HEK293 (cell line): ENCODE measurements at regions not wholly inside any gene's neighbourhood (a gene's known extent, or its start where the extent isn't known, plus 50 kb on each side); places are given as distances from the start of the nearest gene placed in this dataset.

ENCODE experiments used
- CTCF ChIA-PET: fragments of 350-600 bp; formaldehyde crosslinking; extraction: SDS; loops from one replicate; lab custom pipeline; 2021; ENCODE audit warnings: antibody characterized with exemption; lab: Yijun Ruan, JAX
- POLR2A ChIA-PET: fragments of 300-600 bp; formaldehyde crosslinking; extraction: SDS; loops from one replicate; lab custom pipeline; 2020; ENCODE audit warnings: antibody characterized with exemption, inconsistent platforms; lab: Yijun Ruan, JAX
- H3K27ac ChIP-seq: fragments of 200-500 bp; sonication (Bioruptor generic); 2 replicates; pipeline ENCODE4 v1.5.1; 2014; ENCODE audit warnings: low read depth, low read length, control low read depth, inconsistent platforms; ENCODE audit errors: extremely low read depth
- H3K36me3 ChIP-seq, 2 experiments: fragments of 200-500 bp in 1 of 2; sonication (Bioruptor generic) in 1 of 2; 1 replicate in 1 of 2; 2 replicates in 1 of 2; pipeline ENCODE4 v1.5.1; 2014 to 2017; ENCODE audit warnings: inconsistent platforms in 2 of 2, low read length in 2 of 2; ENCODE audit not compliant: control insufficient read depth in 2 of 2, insufficient read depth in 1 of 2
- H3K4me1 ChIP-seq: fragments of 200-500 bp; sonication (Bioruptor generic); 2 replicates; pipeline ENCODE4 v1.5.1; 2014; ENCODE audit warnings: mild to moderate bottlenecking, low read length, inconsistent platforms; ENCODE audit not compliant: control insufficient read depth, insufficient read depth
- H3K4me3 ChIP-seq: 2 replicates; pipeline ENCODE4 v1.5.1; 2011; ENCODE audit warnings: low read depth, mild to moderate bottlenecking, control low read depth, low read length, moderate library complexity
- H3K9me3 ChIP-seq: fragments of 200-500 bp; sonication (Bioruptor generic); 2 replicates; pipeline ENCODE4 v1.5.1; 2014; ENCODE audit warnings: low read depth, low read length, inconsistent platforms; ENCODE audit not compliant: control insufficient read depth, insufficient read depth
- GLIS2 ChIP-seq: fragments of 450-650 bp; formaldehyde crosslinking; IDR thresholded peaks from 2 replicates; pipeline ENCODE4 v1.5.1; 2016; ENCODE audit warnings: missing biosample characterization, missing genetic modification characterization
- HOXA7 ChIP-seq: sonication (generic); formaldehyde crosslinking; IDR thresholded peaks from 2 replicates; pipeline ENCODE4 v1.8.1; 2022; ENCODE audit warnings: missing genetic modification reagents, borderline replicate concordance
- PRDM1 ChIP-seq: fragments of 450-650 bp; formaldehyde crosslinking; IDR thresholded peaks from 2 replicates; pipeline ENCODE4; 2016; ENCODE audit warnings: missing biosample characterization, missing genetic modification characterization
- SP3 ChIP-seq: fragments of 450-650 bp; formaldehyde crosslinking; IDR thresholded peaks from 2 replicates; pipeline ENCODE4 v1.5.1; 2016; ENCODE audit warnings: missing biosample characterization, missing genetic modification characterization
- SP7 ChIP-seq: fragments of 450-650 bp; formaldehyde crosslinking; IDR thresholded peaks from 2 replicates; pipeline ENCODE4 v1.5.1; 2016; ENCODE audit warnings: missing biosample characterization, missing genetic modification characterization
- ZBTB7A ChIP-seq: fragments of 450-650 bp; formaldehyde crosslinking; IDR thresholded peaks from 2 replicates; pipeline ENCODE4 v1.5.1; 2016; ENCODE audit warnings: low read depth, missing biosample characterization, missing genetic modification characterization
- ZEB2 ChIP-seq: fragments of 450-650 bp; formaldehyde crosslinking; IDR thresholded peaks from 2 replicates; pipeline ENCODE4 v1.5.1; 2016; ENCODE audit warnings: missing biosample characterization, missing genetic modification characterization
- ZNF16 ChIP-seq: fragments of 450-650 bp; formaldehyde crosslinking; IDR thresholded peaks from 2 replicates; pipeline ENCODE4 v1.5.1; 2016; ENCODE audit warnings: low read depth, missing biosample characterization, missing genetic modification characterization
- ZNF221 ChIP-seq: fragments of 450-650 bp; formaldehyde crosslinking; IDR thresholded peaks from 2 replicates; pipeline ENCODE4 v1.5.1; 2017; ENCODE audit warnings: missing biosample characterization, missing genetic modification characterization, borderline replicate concordance
- ZNF24 ChIP-seq: fragments of 450-650 bp; formaldehyde crosslinking; IDR thresholded peaks from 2 replicates; pipeline ENCODE4 v1.5.1; 2016; ENCODE audit warnings: missing biosample characterization, missing genetic modification characterization
- ZNF248 ChIP-seq: fragments of 450-650 bp; formaldehyde crosslinking; IDR thresholded peaks from 2 replicates; pipeline ENCODE4 v1.5.1; 2017; ENCODE audit warnings: missing biosample characterization, missing genetic modification characterization
- ZNF394 ChIP-seq: fragments of 450-650 bp; formaldehyde crosslinking; IDR thresholded peaks from 2 replicates; pipeline ENCODE4 v1.5.1; 2016; ENCODE audit warnings: missing biosample characterization, missing genetic modification characterization, mild to moderate bottlenecking, moderate library complexity, borderline replicate concordance
- ZNF416 ChIP-seq: fragments of 450-650 bp; formaldehyde crosslinking; IDR thresholded peaks from 2 replicates; pipeline ENCODE4 v1.5.1; 2016; ENCODE audit warnings: missing biosample characterization, missing genetic modification characterization
- ZNF514 ChIP-seq: fragments of 450-650 bp; formaldehyde crosslinking; IDR thresholded peaks from 2 replicates; pipeline ENCODE4 v1.5.1; 2016; ENCODE audit warnings: missing biosample characterization, missing genetic modification characterization
- ZNF521 ChIP-seq: fragments of 450-650 bp; formaldehyde crosslinking; IDR thresholded peaks from 2 replicates; pipeline ENCODE4 v1.5.1; 2017; ENCODE audit warnings: missing biosample characterization, mild to moderate bottlenecking, missing genetic modification characterization
- ZNF549 ChIP-seq: fragments of 450-650 bp; IDR thresholded peaks from 2 replicates; pipeline ENCODE4 v1.5.1; 2018; ENCODE audit warnings: missing biosample characterization, missing genetic modification characterization, mild to moderate bottlenecking, inconsistent platforms, moderate library complexity
- ZNF626 ChIP-seq: fragments of 450-650 bp; sonication (Bioruptor Pico); formaldehyde crosslinking; IDR thresholded peaks from 2 replicates; pipeline ENCODE4 v1.5.1; 2018; ENCODE audit warnings: missing biosample characterization, missing genetic modification characterization, inconsistent platforms
- ZNF677 ChIP-seq: fragments of 450-650 bp; IDR thresholded peaks from 2 replicates; pipeline ENCODE4 v1.5.0; 2018; ENCODE audit warnings: missing biosample characterization, mild to moderate bottlenecking, missing genetic modification characterization, moderate library complexity
- ZNF701 ChIP-seq: fragments of 450-650 bp; formaldehyde crosslinking; IDR thresholded peaks from 2 replicates; pipeline ENCODE4 v1.5.1; 2016; ENCODE audit warnings: missing biosample characterization, missing genetic modification characterization
- ZNF830 ChIP-seq: fragments of 450-650 bp; IDR thresholded peaks from 2 replicates; pipeline ENCODE4 v1.5.0; 2018; ENCODE audit warnings: missing biosample characterization, missing genetic modification characterization, low read depth, mild to moderate bottlenecking, moderate library complexity
- TF ChIP-seq, protein P1 (sequence below): fragments of 450-650 bp; formaldehyde crosslinking; IDR thresholded peaks from 2 replicates; pipeline ENCODE4 v1.5.1; 2016; ENCODE audit warnings: missing biosample characterization, missing genetic modification characterization
- TF ChIP-seq, protein P2 (sequence below): fragments of 450-650 bp; formaldehyde crosslinking; IDR thresholded peaks from 2 replicates; pipeline ENCODE4 v1.5.1; 2016; ENCODE audit warnings: missing biosample characterization, missing genetic modification characterization
- TF ChIP-seq, protein P3 (sequence below): fragments of 450-650 bp; formaldehyde crosslinking; IDR thresholded peaks from 2 replicates; pipeline ENCODE4 v1.5.1; 2016; ENCODE audit warnings: missing biosample characterization, missing genetic modification characterization
- TF ChIP-seq, protein P4 (sequence below): sonication (generic); formaldehyde crosslinking; IDR thresholded peaks from 2 replicates; pipeline ENCODE4 v1.8.1; 2022; ENCODE audit warnings: mild to moderate bottlenecking, moderate library complexity, missing genetic modification reagents
- TF ChIP-seq, protein P5 (sequence below): fragments of 450-650 bp; formaldehyde crosslinking; IDR thresholded peaks from 2 replicates; pipeline ENCODE4 v1.5.1; 2017; ENCODE audit warnings: missing biosample characterization, mild to moderate bottlenecking, missing genetic modification characterization, moderate library complexity
- TF ChIP-seq, protein P6 (sequence below): fragments of 450-650 bp; formaldehyde crosslinking; IDR thresholded peaks from 2 replicates; pipeline ENCODE4 v1.5.1; 2016; ENCODE audit warnings: missing biosample characterization, missing genetic modification characterization
- TF ChIP-seq, protein P7 (sequence below): fragments of 450-650 bp; formaldehyde crosslinking; IDR thresholded peaks from 2 replicates; pipeline ENCODE4 v1.5.1; 2016; ENCODE audit warnings: missing biosample characterization, missing genetic modification characterization, borderline replicate concordance

DNA sequence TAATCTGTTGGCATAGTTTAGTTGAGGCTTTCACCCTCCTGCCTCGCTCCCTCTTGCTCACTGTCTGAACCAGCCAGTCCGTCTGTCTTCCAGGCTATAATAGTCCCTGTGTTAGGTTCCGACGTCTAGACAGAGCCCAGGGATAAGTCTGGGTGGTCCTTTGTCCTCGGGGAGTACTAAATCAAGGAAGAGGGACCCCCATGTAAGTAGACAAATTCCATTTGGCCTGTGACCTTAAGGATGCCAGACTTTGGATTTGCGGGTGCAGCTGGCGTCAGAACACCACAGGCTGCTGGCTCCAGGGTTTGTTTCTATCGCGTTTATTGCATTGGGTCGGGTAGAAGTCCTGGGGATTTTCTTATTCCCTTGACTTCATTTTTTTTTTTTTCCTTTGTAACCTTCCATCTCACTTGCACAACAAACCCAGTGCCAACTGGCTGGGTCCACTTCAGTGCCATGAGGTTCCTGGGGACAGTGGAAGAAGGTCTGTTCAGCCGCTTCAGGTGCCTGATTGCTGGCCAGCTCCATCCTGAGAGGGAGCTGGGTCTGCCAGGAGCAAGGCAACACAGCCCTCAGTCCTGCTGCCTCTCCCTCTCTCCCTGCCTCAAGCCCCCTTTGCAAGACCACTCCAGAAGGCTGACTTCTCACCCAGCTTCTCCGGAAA is 95.4 kb upstream of the KLHL25 start:
- CTCF ChIA-PET: no interaction called here
- H3K9me3 ChIP-seq: no peaks in the 10 kb centered on the region
- no peaks in the 10 kb centered on the region for H3K4me1 ChIP-seq
- no peak for TF ChIP-seq ZNF521 (tag by site-specific recombination)
- TF ChIP-seq ZNF248 (tag by site-specific recombination): no peak
- TF ChIP-seq, protein P1, sequence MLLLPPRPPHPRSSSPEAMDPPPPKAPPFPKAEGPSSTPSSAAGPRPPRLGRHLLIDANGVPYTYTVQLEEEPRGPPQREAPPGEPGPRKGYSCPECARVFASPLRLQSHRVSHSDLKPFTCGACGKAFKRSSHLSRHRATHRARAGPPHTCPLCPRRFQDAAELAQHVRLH: no peak
- no peak for TF ChIP-seq ZNF701
- TF ChIP-seq, protein P2, sequence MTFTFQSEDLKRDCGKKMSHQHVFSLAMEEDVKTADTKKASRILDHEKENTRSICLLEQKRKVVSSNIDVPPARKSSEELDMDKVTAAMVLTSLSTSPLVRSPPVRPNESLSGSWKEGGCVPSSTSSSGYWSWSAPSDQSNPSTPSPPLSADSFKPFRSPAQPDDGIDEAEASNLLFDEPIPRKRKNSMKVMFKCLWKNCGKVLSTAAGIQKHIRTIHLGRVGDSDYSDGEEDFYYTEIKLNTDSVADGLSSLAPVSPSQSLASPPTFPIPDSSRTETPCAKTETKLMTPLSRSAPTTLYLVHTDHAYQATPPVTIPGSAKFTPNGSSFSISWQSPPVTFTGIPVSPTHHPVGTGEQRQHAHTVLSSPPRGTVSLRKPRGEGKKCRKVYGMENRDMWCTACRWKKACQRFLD (tag by site-specific recombination): no peak
- no peak for TF ChIP-seq ZBTB7A (tag by site-specific recombination)
- no peak for TF ChIP-seq ZNF24 (tag by site-specific recombination)
- TF ChIP-seq ZNF416 (tag by site-specific recombination): no peak
- TF ChIP-seq, protein P3, sequence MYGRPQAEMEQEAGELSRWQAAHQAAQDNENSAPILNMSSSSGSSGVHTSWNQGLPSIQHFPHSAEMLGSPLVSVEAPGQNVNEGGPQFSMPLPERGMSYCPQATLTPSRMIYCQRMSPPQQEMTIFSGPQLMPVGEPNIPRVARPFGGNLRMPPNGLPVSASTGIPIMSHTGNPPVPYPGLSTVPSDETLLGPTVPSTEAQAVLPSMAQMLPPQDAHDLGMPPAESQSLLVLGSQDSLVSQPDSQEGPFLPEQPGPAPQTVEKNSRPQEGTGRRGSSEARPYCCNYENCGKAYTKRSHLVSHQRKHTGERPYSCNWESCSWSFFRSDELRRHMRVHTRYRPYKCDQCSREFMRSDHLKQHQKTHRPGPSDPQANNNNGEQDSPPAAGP (tag by site-specific recombination): no peak
- TF ChIP-seq, protein P4, sequence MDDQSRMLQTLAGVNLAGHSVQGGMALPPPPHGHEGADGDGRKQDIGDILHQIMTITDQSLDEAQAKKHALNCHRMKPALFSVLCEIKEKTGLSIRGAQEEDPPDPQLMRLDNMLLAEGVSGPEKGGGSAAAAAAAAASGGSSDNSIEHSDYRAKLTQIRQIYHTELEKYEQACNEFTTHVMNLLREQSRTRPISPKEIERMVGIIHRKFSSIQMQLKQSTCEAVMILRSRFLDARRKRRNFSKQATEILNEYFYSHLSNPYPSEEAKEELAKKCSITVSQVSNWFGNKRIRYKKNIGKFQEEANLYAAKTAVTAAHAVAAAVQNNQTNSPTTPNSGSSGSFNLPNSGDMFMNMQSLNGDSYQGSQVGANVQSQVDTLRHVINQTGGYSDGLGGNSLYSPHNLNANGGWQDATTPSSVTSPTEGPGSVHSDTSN (CRISPR knock-in tag): no peak
- no peak for TF ChIP-seq GLIS2 (tag by site-specific recombination)
- no peak for TF ChIP-seq ZNF830
- no peak for TF ChIP-seq SP3 (tag by site-specific recombination)
- TF ChIP-seq, protein P5, sequence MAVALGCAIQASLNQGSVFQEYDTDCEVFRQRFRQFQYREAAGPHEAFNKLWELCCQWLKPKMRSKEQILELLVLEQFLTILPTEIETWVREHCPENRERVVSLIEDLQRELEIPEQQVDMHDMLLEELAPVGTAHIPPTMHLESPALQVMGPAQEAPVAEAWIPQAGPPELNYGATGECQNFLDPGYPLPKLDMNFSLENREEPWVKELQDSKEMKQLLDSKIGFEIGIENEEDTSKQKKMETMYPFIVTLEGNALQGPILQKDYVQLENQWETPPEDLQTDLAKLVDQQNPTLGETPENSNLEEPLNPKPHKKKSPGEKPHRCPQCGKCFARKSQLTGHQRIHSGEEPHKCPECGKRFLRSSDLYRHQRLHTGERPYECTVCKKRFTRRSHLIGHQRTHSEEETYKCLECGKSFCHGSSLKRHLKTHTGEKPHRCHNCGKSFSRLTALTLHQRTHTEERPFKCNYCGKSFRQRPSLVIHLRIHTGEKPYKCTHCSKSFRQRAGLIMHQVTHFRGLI (tag by site-specific recombination): no peak
- no peak for TF ChIP-seq ZEB2 (tag by site-specific recombination)
- TF ChIP-seq SP7 (tag by site-specific recombination): no peak
- no peak for TF ChIP-seq ZNF549 (tag by site-specific recombination)
- TF ChIP-seq ZNF394 (tag by site-specific recombination): no peak
- no peak for TF ChIP-seq ZNF221 (tag by site-specific recombination)
- H3K36me3 ChIP-seq: no peaks in the 10 kb centered on the region
- POLR2A ChIA-PET: no interaction called here
- no peak overlapping the region for H3K27ac ChIP-seq
- H3K4me3 ChIP-seq: no peak overlapping the region

DNA sequence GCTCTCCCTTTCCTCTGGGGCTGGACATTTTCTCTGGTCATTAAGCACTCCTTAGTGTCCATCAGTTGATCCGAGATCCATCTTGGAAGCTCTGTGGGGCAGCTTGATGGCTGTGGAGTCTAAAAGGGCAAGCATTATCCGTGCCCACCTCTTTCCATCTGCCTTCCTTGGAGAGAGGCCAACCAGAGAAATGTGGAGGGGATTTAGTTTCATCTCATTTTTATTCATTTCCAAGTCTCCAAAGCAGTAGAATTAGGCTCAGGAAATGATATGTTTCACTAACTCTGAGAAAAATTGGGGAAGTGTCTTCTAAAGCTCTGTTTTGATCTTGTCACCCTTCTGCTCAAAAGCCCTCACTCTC is 95.9 kb upstream of the KLHL25 start:
- CTCF ChIA-PET: no interaction called here
- Histone ChIP-seq H3K4me3 (no peak overlapping the region), H3K9me3 (no peaks in the 10 kb centered on the region), H3K4me1 (no peaks in the 10 kb centered on the region), H3K27ac (no peak overlapping the region), H3K36me3 (no peaks in the 10 kb centered on the region)
- POLR2A ChIA-PET: no interaction called here
- no peak for TF ChIP-seq ZNF626 (tag by site-specific recombination)
- TF ChIP-seq, protein P6, sequence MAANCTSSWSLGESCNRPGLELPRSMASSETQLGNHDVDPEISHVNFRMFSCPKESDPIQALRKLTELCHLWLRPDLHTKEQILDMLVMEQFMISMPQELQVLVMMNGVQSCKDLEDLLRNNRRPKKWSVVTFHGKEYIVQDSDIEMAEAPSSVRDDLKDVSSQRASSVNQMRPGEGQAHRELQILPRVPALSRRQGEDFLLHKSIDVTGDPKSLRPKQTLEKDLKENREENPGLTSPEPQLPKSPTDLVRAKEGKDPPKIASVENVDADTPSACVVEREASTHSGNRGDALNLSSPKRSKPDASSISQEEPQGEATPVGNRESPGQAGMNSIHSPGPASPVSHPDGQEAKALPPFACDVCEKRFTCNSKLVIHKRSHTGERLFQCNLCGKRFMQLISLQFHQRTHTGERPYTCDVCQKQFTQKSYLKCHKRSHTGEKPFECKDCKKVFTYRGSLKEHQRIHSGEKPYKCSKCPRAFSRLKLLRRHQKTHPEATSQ (tag by site-specific recombination): no peak
- TF ChIP-seq ZNF514: no peak
- no peak for TF ChIP-seq HOXA7
- TF ChIP-seq, protein P7, sequence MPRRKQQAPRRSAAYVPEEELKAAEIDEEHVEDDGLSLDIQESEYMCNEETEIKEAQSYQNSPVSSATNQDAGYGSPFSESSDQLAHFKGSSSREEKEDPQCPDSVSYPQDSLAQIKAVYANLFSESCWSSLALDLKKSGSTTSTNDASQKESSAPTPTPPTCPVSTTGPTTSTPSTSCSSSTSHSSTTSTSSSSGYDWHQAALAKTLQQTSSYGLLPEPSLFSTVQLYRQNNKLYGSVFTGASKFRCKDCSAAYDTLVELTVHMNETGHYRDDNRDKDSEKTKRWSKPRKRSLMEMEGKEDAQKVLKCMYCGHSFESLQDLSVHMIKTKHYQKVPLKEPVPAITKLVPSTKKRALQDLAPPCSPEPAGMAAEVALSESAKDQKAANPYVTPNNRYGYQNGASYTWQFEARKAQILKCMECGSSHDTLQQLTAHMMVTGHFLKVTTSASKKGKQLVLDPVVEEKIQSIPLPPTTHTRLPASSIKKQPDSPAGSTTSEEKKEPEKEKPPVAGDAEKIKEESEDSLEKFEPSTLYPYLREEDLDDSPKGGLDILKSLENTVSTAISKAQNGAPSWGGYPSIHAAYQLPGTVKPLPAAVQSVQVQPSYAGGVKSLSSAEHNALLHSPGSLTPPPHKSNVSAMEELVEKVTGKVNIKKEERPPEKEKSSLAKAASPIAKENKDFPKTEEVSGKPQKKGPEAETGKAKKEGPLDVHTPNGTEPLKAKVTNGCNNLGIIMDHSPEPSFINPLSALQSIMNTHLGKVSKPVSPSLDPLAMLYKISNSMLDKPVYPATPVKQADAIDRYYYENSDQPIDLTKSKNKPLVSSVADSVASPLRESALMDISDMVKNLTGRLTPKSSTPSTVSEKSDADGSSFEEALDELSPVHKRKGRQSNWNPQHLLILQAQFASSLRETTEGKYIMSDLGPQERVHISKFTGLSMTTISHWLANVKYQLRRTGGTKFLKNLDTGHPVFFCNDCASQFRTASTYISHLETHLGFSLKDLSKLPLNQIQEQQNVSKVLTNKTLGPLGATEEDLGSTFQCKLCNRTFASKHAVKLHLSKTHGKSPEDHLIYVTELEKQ (tag by site-specific recombination): no peak
- no peak for TF ChIP-seq PRDM1 (tag by site-specific recombination)
- TF ChIP-seq ZNF677: no peak
- TF ChIP-seq ZNF16 (tag by site-specific recombination): no peak
